H9 (cell line): ENCODE measurements at regions not wholly inside any gene's neighbourhood (a gene's known extent, or its start where the extent isn't known, plus 50 kb on each side); places are given as distances from the start of the nearest gene placed in this dataset.

Experiments
- DNase-seq: peaks from one replicate; pipeline ENCODE4 v3.0.0-alpha.2; 2017
- H2AFZ ChIP-seq: one replicate; pipeline ENCODE4 v1.6.1; 2013; ENCODE audit warnings: mild to moderate bottlenecking, low read length, control low read depth, moderate library complexity
- H2AK5ac ChIP-seq: 2 replicates; pipeline ENCODE4 v1.6.1; 2013; ENCODE audit warnings: low read length, control low read depth, mixed read lengths; ENCODE audit not compliant: insufficient read length
- H2BK120ac ChIP-seq: one replicate; pipeline ENCODE4 v1.6.1; 2013; ENCODE audit warnings: low read depth, mild to moderate bottlenecking, low read length, control low read depth, inconsistent platforms; ENCODE audit not compliant: poor library complexity, severe bottlenecking
- H2BK12ac ChIP-seq: 2 replicates; pipeline ENCODE4 v1.6.1; 2013; ENCODE audit warnings: low read length, control low read depth, mixed read lengths, low read depth; ENCODE audit not compliant: insufficient read length
- H2BK15ac ChIP-seq: 2 replicates; pipeline ENCODE4 v1.6.1; 2013; ENCODE audit warnings: low read depth, low read length, control low read depth
- H2BK20ac ChIP-seq: one replicate; pipeline ENCODE4 v1.6.1; 2013; ENCODE audit warnings: low read depth, mild to moderate bottlenecking, low read length, control low read depth, inconsistent platforms; ENCODE audit not compliant: poor library complexity, severe bottlenecking
- H2BK5ac ChIP-seq: 2 replicates; pipeline ENCODE4 v1.6.1; 2013; ENCODE audit warnings: low read length, control low read depth, mixed read lengths; ENCODE audit not compliant: insufficient read length
- H3K14ac ChIP-seq: 2 replicates; pipeline ENCODE4 v1.6.1; 2013; ENCODE audit warnings: low read length, control low read depth; ENCODE audit not compliant: insufficient read depth
- H3K18ac ChIP-seq: 2 replicates; pipeline ENCODE4 v1.6.1; 2013; ENCODE audit warnings: low read depth, mild to moderate bottlenecking, mixed read lengths, low read length, control low read depth; ENCODE audit not compliant: insufficient read length
- H3K23ac ChIP-seq: 2 replicates; pipeline ENCODE4 v1.6.1; 2013; ENCODE audit warnings: low read length, control low read depth, mixed read lengths, low read depth; ENCODE audit not compliant: insufficient read length
- H3K23me2 ChIP-seq: 2 replicates; pipeline ENCODE4 v1.6.1; 2013; ENCODE audit warnings: low read depth, mild to moderate bottlenecking, mixed read lengths, low read length, control low read depth; ENCODE audit not compliant: insufficient read length, poor library complexity, severe bottlenecking
- H3K27ac ChIP-seq: 2 replicates; pipeline ENCODE4 v1.5.1; 2013; ENCODE audit warnings: low read length, control low read depth, mixed read lengths, low read depth; ENCODE audit not compliant: insufficient read length
- H3K27me3 ChIP-seq: 2 replicates; pipeline ENCODE4 v1.6.1; 2013; ENCODE audit warnings: low read length, control low read depth, inconsistent platforms; ENCODE audit not compliant: insufficient read depth
- H3K4ac ChIP-seq: 2 replicates; pipeline ENCODE4 v1.6.1; 2013; ENCODE audit warnings: low read depth, mild to moderate bottlenecking, control low read depth, inconsistent platforms, low read length, moderate library complexity
- H3K4me1 ChIP-seq: 2 replicates; pipeline ENCODE4 v1.6.1; 2013; ENCODE audit warnings: low read length, control low read depth, inconsistent platforms; ENCODE audit not compliant: insufficient read depth
- H3K4me2 ChIP-seq: 2 replicates; pipeline ENCODE4 v1.6.1; 2013; ENCODE audit warnings: low read length, control low read depth, mixed read lengths; ENCODE audit not compliant: insufficient read length, insufficient read depth
- H3K56ac ChIP-seq: 2 replicates; pipeline ENCODE4 v1.6.1; 2013; ENCODE audit warnings: low read depth, mild to moderate bottlenecking, mixed read lengths, low read length, control low read depth; ENCODE audit not compliant: insufficient read length
- H3K79me1 ChIP-seq: 2 replicates; pipeline ENCODE4 v1.6.1; 2013; ENCODE audit warnings: low read depth, mild to moderate bottlenecking, moderate library complexity, low read length, control low read depth, inconsistent platforms; ENCODE audit not compliant: insufficient read depth, poor library complexity, severe bottlenecking
- H3K79me2 ChIP-seq: 2 replicates; pipeline ENCODE4 v1.6.1; 2013; ENCODE audit warnings: low read length, control low read depth, inconsistent platforms; ENCODE audit not compliant: insufficient read depth
- H3K9ac ChIP-seq: 2 replicates; pipeline ENCODE4 v1.6.1; 2013; ENCODE audit warnings: low read length, control low read depth, mixed read lengths; ENCODE audit not compliant: insufficient read length; ENCODE audit errors: extremely low read depth
- H3K9me3 ChIP-seq: one replicate; pipeline ENCODE4 v1.6.1; 2013; ENCODE audit warnings: low read depth, low read length, inconsistent platforms; ENCODE audit not compliant: control insufficient read depth
- H3T11ph ChIP-seq: one replicate; pipeline ENCODE4 v1.6.1; 2013; ENCODE audit warnings: mild to moderate bottlenecking, low read length, control low read depth, inconsistent platforms
- H4K20me1 ChIP-seq: one replicate; pipeline ENCODE4 v1.6.1; 2013; ENCODE audit not compliant: control insufficient read depth, insufficient read length, insufficient read depth
- H4K5ac ChIP-seq: 2 replicates; pipeline ENCODE4 v1.6.1; 2013; ENCODE audit warnings: low read depth, mild to moderate bottlenecking, mixed read lengths, low read length, control low read depth; ENCODE audit not compliant: insufficient read length
- H4K8ac ChIP-seq: replicated peaks from 2 replicates; pipeline ENCODE4 v1.6.1; 2013; ENCODE audit warnings: low read length, control low read depth, mixed read lengths, low read depth; ENCODE audit not compliant: insufficient read length
- H4K91ac ChIP-seq: 2 replicates; pipeline ENCODE4 v1.6.1; 2013; ENCODE audit warnings: low read depth, mild to moderate bottlenecking, moderate library complexity, mixed read lengths, low read length, control low read depth; ENCODE audit not compliant: insufficient read length
- H3K27ac Mint-ChIP-seq, 3 experiments: 2 replicates in 2 of 3; 3 replicates in 1 of 3; pipeline ENCODE4 v1.8.0; 2020 to 2021; ENCODE audit warnings: mixed read lengths in 3 of 3, mild to moderate bottlenecking in 1 of 3, moderate library complexity in 1 of 3
- H3K27me3 Mint-ChIP-seq: 2 replicates; pipeline ENCODE4 v1.8.0; 2021; ENCODE audit warnings: low read depth, mild to moderate bottlenecking, moderate library complexity, mixed read lengths
- H3K36me3 Mint-ChIP-seq, 3 experiments: 2 replicates in 2 of 3; 3 replicates in 1 of 3; pipeline ENCODE4 v1.8.0; 2020 to 2021; ENCODE audit warnings: low read depth in 3 of 3, mixed read lengths in 3 of 3; ENCODE audit not compliant: insufficient read depth in 1 of 3
- H3K4me1 Mint-ChIP-seq, 2 experiments: 2 replicates each; pipeline ENCODE4 v1.8.0; 2020; ENCODE audit warnings: mixed read lengths in 2 of 2
- H3K4me3 Mint-ChIP-seq, 2 experiments: 2 replicates in 1 of 2; 3 replicates in 1 of 2; pipeline ENCODE4 v1.8.0; 2020 to 2021; ENCODE audit warnings: mild to moderate bottlenecking in 2 of 2, mixed read lengths in 2 of 2, moderate library complexity in 1 of 2
- H3K9me3 Mint-ChIP-seq, 2 experiments: 2 replicates in 1 of 2; 3 replicates in 1 of 2; pipeline ENCODE4 v1.8.0; 2020; ENCODE audit warnings: mild to moderate bottlenecking in 2 of 2, mixed read lengths in 2 of 2, moderate library complexity in 1 of 2
- WGBS: extraction: QIAGEN DNeasy Blood & Tissue Kit; methylation state at CpG from one replicate; pipeline ENCODE4 v1.1.7; 2013; ENCODE audit warnings: missing lambda C conversion rate, low lambda C conversion rate, mixed read lengths; ENCODE audit not compliant: insufficient read length; ENCODE audit errors: extremely low coverage; 5-methylcytosine and 5-hydroxymethylcytosine counted together
- TF ChIP-seq, protein P1 (sequence below): fragments of 200-600 bp; sonication (generic); conservative IDR thresholded peaks from 3 replicates; pipeline ENCODE4 v1.8.0; 2021; ENCODE audit warnings: antibody characterized with exemption, mild to moderate bottlenecking

DNA sequence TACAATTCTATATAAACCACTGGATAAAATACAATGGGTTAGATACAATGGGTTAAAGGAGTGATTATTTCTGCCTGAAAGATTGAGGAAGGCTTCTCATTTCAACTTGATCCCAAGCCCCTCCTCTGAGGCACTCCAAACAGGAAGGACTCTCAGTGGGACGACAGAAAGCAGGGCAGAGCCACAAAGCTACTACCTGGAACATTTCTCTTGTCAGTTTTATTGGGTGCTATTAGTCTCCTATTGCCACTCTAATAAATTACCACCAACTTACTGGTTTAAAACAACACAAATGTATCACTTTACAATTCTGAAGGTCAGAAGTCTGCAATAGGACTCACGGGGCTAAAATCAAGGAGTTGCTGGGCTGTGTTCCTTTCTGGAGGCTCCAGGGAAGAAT lies 146.7 kb downstream of the MREG start:
- H3K56ac ChIP-seq = no peak overlapping the region
- H4K5ac ChIP-seq = no peak overlapping the region
- H3K4me1 Mint-ChIP-seq = peaks cover 0 to 8% of the 10 kb centered on the region in 2 experiments; a peak in 2 of 4 replicates
- H3K4me2 ChIP-seq = no peak overlapping the region
- no peak overlapping the region for H3K9ac ChIP-seq
- H3K36me3 Mint-ChIP-seq = no peaks in the 10 kb centered on the region; a peak in 1 of 7 replicates
- no peak overlapping the region for H2BK12ac ChIP-seq
- no CpG with 5 or more reads among the region's 2 CpGs for WGBS
- no peaks in the 10 kb centered on the region for H3K27me3 ChIP-seq
- H2BK5ac ChIP-seq = no peak overlapping the region
- no peak overlapping the region for H3T11ph ChIP-seq
- no peaks in the 10 kb centered on the region for H3K9me3 Mint-ChIP-seq
- H3K4ac ChIP-seq = no peak overlapping the region
- H3K4me3 Mint-ChIP-seq = no peak overlapping the region
- no peak overlapping the region for H3K18ac ChIP-seq
- H3K79me2 ChIP-seq = no peaks in the 10 kb centered on the region
- no peak overlapping the region for H4K91ac ChIP-seq
- no peak overlapping the region for H2AK5ac ChIP-seq
- H3K23ac ChIP-seq = no peak overlapping the region
- DNase-seq = no peak
- H3K27ac Mint-ChIP-seq = 0 out of 7 replicates have a peak overlapping the region, but pooled peaks of 1 of the 3 experiments have one; percentile 42
- TF ChIP-seq, protein P1, sequence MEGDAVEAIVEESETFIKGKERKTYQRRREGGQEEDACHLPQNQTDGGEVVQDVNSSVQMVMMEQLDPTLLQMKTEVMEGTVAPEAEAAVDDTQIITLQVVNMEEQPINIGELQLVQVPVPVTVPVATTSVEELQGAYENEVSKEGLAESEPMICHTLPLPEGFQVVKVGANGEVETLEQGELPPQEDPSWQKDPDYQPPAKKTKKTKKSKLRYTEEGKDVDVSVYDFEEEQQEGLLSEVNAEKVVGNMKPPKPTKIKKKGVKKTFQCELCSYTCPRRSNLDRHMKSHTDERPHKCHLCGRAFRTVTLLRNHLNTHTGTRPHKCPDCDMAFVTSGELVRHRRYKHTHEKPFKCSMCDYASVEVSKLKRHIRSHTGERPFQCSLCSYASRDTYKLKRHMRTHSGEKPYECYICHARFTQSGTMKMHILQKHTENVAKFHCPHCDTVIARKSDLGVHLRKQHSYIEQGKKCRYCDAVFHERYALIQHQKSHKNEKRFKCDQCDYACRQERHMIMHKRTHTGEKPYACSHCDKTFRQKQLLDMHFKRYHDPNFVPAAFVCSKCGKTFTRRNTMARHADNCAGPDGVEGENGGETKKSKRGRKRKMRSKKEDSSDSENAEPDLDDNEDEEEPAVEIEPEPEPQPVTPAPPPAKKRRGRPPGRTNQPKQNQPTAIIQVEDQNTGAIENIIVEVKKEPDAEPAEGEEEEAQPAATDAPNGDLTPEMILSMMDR = no peak
- H3K9me3 ChIP-seq = no peaks in the 10 kb centered on the region
- no peak overlapping the region for H3K27ac ChIP-seq
- no peaks in the 10 kb centered on the region for H3K27me3 Mint-ChIP-seq
- H3K79me1 ChIP-seq = no peaks in the 10 kb centered on the region
- H4K8ac ChIP-seq = no peak overlapping the region
- H4K20me1 ChIP-seq = no peaks in the 10 kb centered on the region
- H2AFZ ChIP-seq = no peak overlapping the region
- H3K23me2 ChIP-seq = no peaks in the 10 kb centered on the region
- no peak overlapping the region for H2BK20ac ChIP-seq
- H3K4me1 ChIP-seq = no peaks in the 10 kb centered on the region
- H2BK15ac ChIP-seq = no peak overlapping the region
- H3K14ac ChIP-seq = no peak overlapping the region
- no peak overlapping the region for H2BK120ac ChIP-seq
